EH (cell line): ENCODE measurements at regions not wholly inside any gene's neighbourhood (a gene's known extent, or its start where the extent isn't known, plus 50 kb on each side); places are given as distances from the start of the nearest gene placed in this dataset.

Source experiments
- DNase-seq: peaks from one replicate; pipeline ENCODE4 v3.0.0-alpha.2; 2015; ENCODE audit warnings: low read depth

GRCh38 chr7:31171984-31172383 lies 119.9 kb downstream of the ADCYAP1R1 start:
- DNase-seq: no peak

GRCh38 chr7:31171216-31171785 lies 119.2 kb downstream of the ADCYAP1R1 start:
- no peak for DNase-seq
